A549 (cell line): ENCODE measurements at regions not wholly inside any gene's neighbourhood (a gene's known extent, or its start where the extent isn't known, plus 50 kb on each side); places are given as distances from the start of the nearest gene placed in this dataset.

ENCODE experiments used
- ATAC-seq, 2 experiments: fragments of 200-7000 bp in 1 of 2; fragments of >200 bp in 1 of 2; cut with Nextera tagmentation in 1 of 2; cut with Tn5 transposase in 1 of 2; 3 replicates each; pipeline versions ENCODE4 v1.8.0 to v1.9.1; 2018 to 2020; ENCODE audit warnings: mild to moderate bottlenecking in 1 of 2, moderate library complexity in 1 of 2
- CTCF ChIA-PET: fragments of 300-600 bp; sonication (Branson Sonifier 250); formaldehyde crosslinking; extraction: SDS; loops from one replicate; lab custom pipeline; 2021; ENCODE audit warnings: antibody characterized with exemption, inconsistent platforms; lab: Yijun Ruan, JAX
- POLR2A ChIA-PET: fragments of 350-600 bp; formaldehyde crosslinking; extraction: SDS; loops from one replicate; lab custom pipeline; 2021; ENCODE audit warnings: antibody characterized with exemption, inconsistent platforms; lab: Yijun Ruan, JAX
- DNase-seq, 2 experiments: peaks; one replicate each; pipeline versions ENCODE4 v3.0.0 to v3.0.0-alpha.2; 2011 to 2016; ENCODE audit warnings: low read depth in 1 of 2, low spot score in 1 of 2
- FAIRE-seq: peaks from 2 replicates; lab custom pipeline; 2011; peaks lifted over from hg19 to GRCh38; lab: Jason Lieb, UNC
- H3K27ac ChIP-seq, 2 experiments: fragments of >200 bp; sonication (Bioruptor Twin); formaldehyde crosslinking; 3 replicates each; pipeline ENCODE4 v1.5.1; 2016 to 2017
- H3K4me1 ChIP-seq: fragments of >200 bp; sonication (Bioruptor Twin); formaldehyde crosslinking; 3 replicates; pipeline ENCODE4 v1.6.1; 2016
- H3K4me2 ChIP-seq: fragments of >200 bp; sonication (Bioruptor Twin); formaldehyde crosslinking; 3 replicates; pipeline ENCODE4 v1.6.1; 2016
- H3K4me3 ChIP-seq: fragments of >200 bp; sonication (Bioruptor Twin); formaldehyde crosslinking; 3 replicates; pipeline ENCODE4 v1.5.1; 2016
- H3K9me3 ChIP-seq: fragments of >200 bp; sonication (Bioruptor Twin); formaldehyde crosslinking; 3 replicates; pipeline ENCODE4 v1.6.1; 2016
- CHD2 ChIP-seq: fragments of 150-350 bp; IDR thresholded peaks from 2 replicates; pipeline ENCODE4 v1.6.1; 2014; ENCODE audit warnings: low read length; ENCODE audit not compliant: partially characterized antibody
- E2F6 ChIP-seq: IDR thresholded peaks from 2 replicates; pipeline ENCODE4 v1.6.1; 2012; ENCODE audit warnings: low read depth, borderline replicate concordance
- EP300 ChIP-seq, 2 experiments: fragments of >200 bp; sonication (Bioruptor Twin); formaldehyde crosslinking; IDR thresholded peaks; 2 replicates in 1 of 2; 3 replicates in 1 of 2; pipeline ENCODE4 v1.6.1; 2016 to 2017
- FOSB ChIP-seq: fragments of 250-450 bp; sonication (Bioruptor Pico); IDR thresholded peaks from 2 replicates; pipeline ENCODE4 v1.5.0; 2020; ENCODE audit warnings: mild to moderate bottlenecking, moderate library complexity
- GATA3 ChIP-seq: IDR thresholded peaks from 2 replicates; pipeline ENCODE4 v1.6.1; 2012; ENCODE audit warnings: borderline replicate concordance
- HOXB5 ChIP-seq: fragments of 250-450 bp; sonication (Bioruptor Pico); IDR thresholded peaks from 2 replicates; pipeline ENCODE4 v1.5.0; 2020; ENCODE audit warnings: mild to moderate bottlenecking, moderate library complexity
- MAX ChIP-seq: IDR thresholded peaks from 2 replicates; pipeline ENCODE4 v1.6.1; 2012
- NR3C1 ChIP-seq: fragments of >200 bp; sonication (Bioruptor Twin); formaldehyde crosslinking; IDR thresholded peaks from 3 replicates; pipeline ENCODE4 v1.6.1; 2017
- PBX3 ChIP-seq: IDR thresholded peaks from 2 replicates; pipeline ENCODE4 v1.6.1; 2012
- POLR2A ChIP-seq: IDR thresholded peaks from 2 replicates; pipeline ENCODE4 v1.6.1; 2012; ENCODE audit warnings: mild to moderate bottlenecking, low read length
- RARB ChIP-seq: fragments of 250-450 bp; sonication (Bioruptor Pico); IDR thresholded peaks from 2 replicates; pipeline ENCODE4 v1.8.0; 2021; ENCODE audit warnings: mild to moderate bottlenecking, moderate library complexity
- TFCP2L1 ChIP-seq: fragments of 250-450 bp; sonication (Bioruptor Pico); IDR thresholded peaks from 2 replicates; pipeline ENCODE4 v1.5.0; 2021; ENCODE audit warnings: mild to moderate bottlenecking
- ZFP36 ChIP-seq: fragments of 450-650 bp; IDR thresholded peaks from 2 replicates; pipeline ENCODE4 v1.6.1; 2014; ENCODE audit warnings: borderline replicate concordance; ENCODE audit not compliant: partially characterized antibody
- WGBS: methylation state at CpG from one replicate; pipeline ENCODE4 v1.1.6; 2017; ENCODE audit errors: missing lambda C conversion rate; 5-methylcytosine and 5-hydroxymethylcytosine counted together
- TF ChIP-seq, protein P1 (sequence below): fragments of 150-350 bp; IDR thresholded peaks from 2 replicates; pipeline ENCODE4 v1.6.1; 2014; ENCODE audit warnings: low read depth, mild to moderate bottlenecking, low read length
- TF ChIP-seq, protein P2 (sequence below): fragments of 250-450 bp; sonication (Bioruptor Pico); IDR thresholded peaks from 2 replicates; pipeline ENCODE4 v1.5.0; 2020; ENCODE audit warnings: low read depth, mild to moderate bottlenecking, moderate library complexity
- TF ChIP-seq, protein P3 (sequence below): fragments of >200 bp; sonication (Bioruptor Twin); formaldehyde crosslinking; IDR thresholded peaks from 3 replicates; pipeline ENCODE4 v1.5.1; 2016

- FAIRE-seq (no peak), ATAC-seq (peak; percentile 31 to 34; a peak in 4 of 6 replicates), DNase-seq (no peak)
- TF ChIP-seq, protein P1, sequence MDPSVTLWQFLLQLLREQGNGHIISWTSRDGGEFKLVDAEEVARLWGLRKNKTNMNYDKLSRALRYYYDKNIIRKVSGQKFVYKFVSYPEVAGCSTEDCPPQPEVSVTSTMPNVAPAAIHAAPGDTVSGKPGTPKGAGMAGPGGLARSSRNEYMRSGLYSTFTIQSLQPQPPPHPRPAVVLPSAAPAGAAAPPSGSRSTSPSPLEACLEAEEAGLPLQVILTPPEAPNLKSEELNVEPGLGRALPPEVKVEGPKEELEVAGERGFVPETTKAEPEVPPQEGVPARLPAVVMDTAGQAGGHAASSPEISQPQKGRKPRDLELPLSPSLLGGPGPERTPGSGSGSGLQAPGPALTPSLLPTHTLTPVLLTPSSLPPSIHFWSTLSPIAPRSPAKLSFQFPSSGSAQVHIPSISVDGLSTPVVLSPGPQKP = no peak
- TF ChIP-seq, protein P2, sequence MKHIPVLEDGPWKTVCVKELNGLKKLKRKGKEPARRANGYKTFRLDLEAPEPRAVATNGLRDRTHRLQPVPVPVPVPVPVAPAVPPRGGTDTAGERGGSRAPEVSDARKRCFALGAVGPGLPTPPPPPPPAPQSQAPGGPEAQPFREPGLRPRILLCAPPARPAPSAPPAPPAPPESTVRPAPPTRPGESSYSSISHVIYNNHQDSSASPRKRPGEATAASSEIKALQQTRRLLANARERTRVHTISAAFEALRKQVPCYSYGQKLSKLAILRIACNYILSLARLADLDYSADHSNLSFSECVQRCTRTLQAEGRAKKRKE (CRISPR knock-in tag) = no peak
- TF ChIP-seq POLR2A (no peak), HOXB5 (CRISPR knock-in tag) (no peak), EP300 (IDR thresholded peaks at IDR 0.05) (no peak), GATA3 (no peak), MAX (no peak), ZFP36 (no peak), TFCP2L1 (CRISPR knock-in tag) (no peak), RARB (CRISPR knock-in tag) (no peak)
- H3K4me3 ChIP-seq = no peak overlapping the region
- H3K4me2 ChIP-seq = no peak overlapping the region
- no peaks in the 10 kb centered on the region for H3K4me1 ChIP-seq
- no peaks in the 10 kb centered on the region for H3K9me3 ChIP-seq
- no peak overlapping the region for H3K27ac ChIP-seq
- 32% methylated on average over 25 of the region's 25 CpGs for WGBS
- ChIA-PET CTCF (no interaction called here), POLR2A (no interaction called here)
Measured at GRCh38 chr15:93246266-93247242, 157.5 kb upstream of the RGMA start.

DNA sequence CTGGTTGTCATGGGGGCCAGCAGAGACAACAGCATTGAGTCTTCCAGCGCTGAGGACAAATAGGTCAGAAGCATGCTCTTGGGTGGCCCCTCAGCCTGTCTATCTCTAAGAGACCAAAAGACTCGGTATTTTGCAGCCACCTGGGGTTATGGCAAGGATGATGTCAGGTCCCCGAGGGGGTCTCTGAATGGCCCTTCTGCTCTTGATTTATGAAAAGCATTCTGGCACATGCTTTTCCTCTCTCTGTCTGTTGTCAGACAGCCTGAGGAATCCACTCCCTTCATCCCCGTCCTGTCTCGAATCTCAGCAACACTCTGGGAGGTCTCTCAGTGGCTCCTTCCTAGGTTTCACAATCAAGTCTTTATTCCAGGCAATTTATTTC, 156.6 kb upstream of the RGMA start:
- 6% methylated on average over 4 of the region's 5 CpGs for WGBS
- ATAC-seq = peak; percentile 16; a peak in 2 of 6 replicates
- POLR2A ChIA-PET = no interaction called here

More for the DNA sequence above, 156.6 kb upstream of the RGMA start:
- DNase-seq = no peak
- Histone ChIP-seq H3K4me1 (no peaks in the 10 kb centered on the region), H3K4me2 (no peak overlapping the region)
- TF ChIP-seq TFCP2L1 (CRISPR knock-in tag) = no peak
- no peak for TF ChIP-seq PBX3
- TF ChIP-seq CHD2 = no peak
- no peak for TF ChIP-seq FOSB (CRISPR knock-in tag)
- TF ChIP-seq E2F6 = no peak
- TF ChIP-seq NR3C1 = no peak
- TF ChIP-seq, protein P3, sequence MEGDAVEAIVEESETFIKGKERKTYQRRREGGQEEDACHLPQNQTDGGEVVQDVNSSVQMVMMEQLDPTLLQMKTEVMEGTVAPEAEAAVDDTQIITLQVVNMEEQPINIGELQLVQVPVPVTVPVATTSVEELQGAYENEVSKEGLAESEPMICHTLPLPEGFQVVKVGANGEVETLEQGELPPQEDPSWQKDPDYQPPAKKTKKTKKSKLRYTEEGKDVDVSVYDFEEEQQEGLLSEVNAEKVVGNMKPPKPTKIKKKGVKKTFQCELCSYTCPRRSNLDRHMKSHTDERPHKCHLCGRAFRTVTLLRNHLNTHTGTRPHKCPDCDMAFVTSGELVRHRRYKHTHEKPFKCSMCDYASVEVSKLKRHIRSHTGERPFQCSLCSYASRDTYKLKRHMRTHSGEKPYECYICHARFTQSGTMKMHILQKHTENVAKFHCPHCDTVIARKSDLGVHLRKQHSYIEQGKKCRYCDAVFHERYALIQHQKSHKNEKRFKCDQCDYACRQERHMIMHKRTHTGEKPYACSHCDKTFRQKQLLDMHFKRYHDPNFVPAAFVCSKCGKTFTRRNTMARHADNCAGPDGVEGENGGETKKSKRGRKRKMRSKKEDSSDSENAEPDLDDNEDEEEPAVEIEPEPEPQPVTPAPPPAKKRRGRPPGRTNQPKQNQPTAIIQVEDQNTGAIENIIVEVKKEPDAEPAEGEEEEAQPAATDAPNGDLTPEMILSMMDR = no peak
- TF ChIP-seq, all 56 proteins: peak for 0
- Histone ChIP-seq H3K9me3 (no peaks in the 10 kb centered on the region), H3K27ac (no peak overlapping the region), H3K4me3 (no peak overlapping the region)
- CTCF ChIA-PET = interaction anchor here (0.6 kb wide), 1 partner anchor 608 kb away, joined by 3 read pairs; no protein-coding TSS in a partner anchor
- no peak for FAIRE-seq
